ENCODE measurements at regions not wholly inside any gene's neighbourhood (a gene's known extent, or its start where the extent isn't known, plus 50 kb on each side); places are given as distances from the start of the nearest gene placed in this dataset.

DNA sequence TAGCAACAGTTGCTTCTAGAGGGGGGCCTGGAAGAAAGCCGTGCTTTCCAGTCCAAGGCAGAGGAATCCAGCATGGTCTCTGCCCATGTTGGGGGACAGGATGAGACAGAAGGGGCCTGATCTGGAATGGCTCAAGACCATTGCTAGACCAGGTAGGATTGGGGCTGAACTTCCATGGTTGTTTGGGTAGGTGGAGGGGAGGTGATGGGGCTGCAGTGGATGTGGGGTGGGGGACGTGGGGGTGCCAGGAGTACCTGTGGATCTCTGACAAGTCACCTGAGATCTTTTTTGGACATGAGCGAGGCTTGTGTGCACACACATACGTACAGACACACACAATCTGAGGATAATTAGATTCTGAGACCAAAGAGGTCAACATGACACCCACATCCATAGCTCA lies 228.7 kb upstream of the SKOR2 start:
- H3K4me3 ChIP-seq (ENCODE audit: low read depth, low read length): no peak overlapping the region
- TF ChIP-seq, protein P1, sequence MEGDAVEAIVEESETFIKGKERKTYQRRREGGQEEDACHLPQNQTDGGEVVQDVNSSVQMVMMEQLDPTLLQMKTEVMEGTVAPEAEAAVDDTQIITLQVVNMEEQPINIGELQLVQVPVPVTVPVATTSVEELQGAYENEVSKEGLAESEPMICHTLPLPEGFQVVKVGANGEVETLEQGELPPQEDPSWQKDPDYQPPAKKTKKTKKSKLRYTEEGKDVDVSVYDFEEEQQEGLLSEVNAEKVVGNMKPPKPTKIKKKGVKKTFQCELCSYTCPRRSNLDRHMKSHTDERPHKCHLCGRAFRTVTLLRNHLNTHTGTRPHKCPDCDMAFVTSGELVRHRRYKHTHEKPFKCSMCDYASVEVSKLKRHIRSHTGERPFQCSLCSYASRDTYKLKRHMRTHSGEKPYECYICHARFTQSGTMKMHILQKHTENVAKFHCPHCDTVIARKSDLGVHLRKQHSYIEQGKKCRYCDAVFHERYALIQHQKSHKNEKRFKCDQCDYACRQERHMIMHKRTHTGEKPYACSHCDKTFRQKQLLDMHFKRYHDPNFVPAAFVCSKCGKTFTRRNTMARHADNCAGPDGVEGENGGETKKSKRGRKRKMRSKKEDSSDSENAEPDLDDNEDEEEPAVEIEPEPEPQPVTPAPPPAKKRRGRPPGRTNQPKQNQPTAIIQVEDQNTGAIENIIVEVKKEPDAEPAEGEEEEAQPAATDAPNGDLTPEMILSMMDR (conservative IDR thresholded peaks at IDR 0.05; ENCODE audit: low read depth, low read length): no peak
- DNase-seq (ENCODE audit: low read depth): no peak

DNA sequence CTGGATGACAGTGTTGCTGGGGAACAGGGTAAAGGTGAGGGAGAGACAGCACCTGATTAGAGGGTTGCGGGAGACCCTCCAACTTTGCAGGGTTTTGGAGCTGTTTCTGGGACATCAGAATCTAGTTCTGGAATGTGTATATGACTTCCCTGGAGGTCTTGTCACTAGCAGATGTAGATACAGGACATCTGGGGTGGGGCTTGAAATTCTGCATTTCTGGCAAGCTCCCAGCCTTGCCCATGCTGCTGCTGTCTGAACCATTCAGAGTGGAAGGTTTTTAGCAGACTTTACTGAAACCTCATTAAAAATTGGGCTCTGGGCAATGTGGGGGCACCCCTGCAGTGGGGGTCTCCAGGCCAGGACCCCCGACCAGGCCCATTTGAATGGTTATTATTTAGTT lies 220.3 kb upstream of the SKOR2 start:
- TF ChIP-seq, protein P1 (conservative IDR thresholded peaks at IDR 0.05; ENCODE audit: low read depth, low read length): no peak
- DNase-seq (ENCODE audit: low read depth): no peak
- no peak overlapping the region for H3K4me3 ChIP-seq (ENCODE audit: low read depth, low read length)

DNA sequence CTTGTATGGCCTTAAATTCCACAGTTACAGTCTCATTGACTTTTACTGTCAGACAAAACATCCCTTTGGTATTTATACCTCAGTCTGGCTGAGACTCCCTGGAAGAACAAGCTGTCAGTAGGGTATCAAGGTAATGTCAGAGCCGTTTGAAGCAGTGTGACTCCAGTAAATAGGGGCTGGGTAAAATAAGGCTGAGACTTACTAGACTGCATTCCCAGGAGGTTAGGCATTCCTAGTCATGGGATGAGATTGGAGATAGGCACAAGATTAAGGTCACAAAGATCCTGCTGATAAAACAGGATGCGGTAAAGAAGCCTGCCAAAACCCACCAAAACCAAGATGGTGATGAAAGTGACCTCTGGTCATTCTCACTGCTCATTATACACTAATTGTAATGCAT lies 219.5 kb upstream of the SKOR2 start:
- DNase-seq (ENCODE audit: low read depth): no peak
- TF ChIP-seq, protein P1 (conservative IDR thresholded peaks at IDR 0.05; ENCODE audit: low read depth, low read length): no peak
- H3K4me3 ChIP-seq (ENCODE audit: low read depth, low read length): no peak overlapping the region

DNA sequence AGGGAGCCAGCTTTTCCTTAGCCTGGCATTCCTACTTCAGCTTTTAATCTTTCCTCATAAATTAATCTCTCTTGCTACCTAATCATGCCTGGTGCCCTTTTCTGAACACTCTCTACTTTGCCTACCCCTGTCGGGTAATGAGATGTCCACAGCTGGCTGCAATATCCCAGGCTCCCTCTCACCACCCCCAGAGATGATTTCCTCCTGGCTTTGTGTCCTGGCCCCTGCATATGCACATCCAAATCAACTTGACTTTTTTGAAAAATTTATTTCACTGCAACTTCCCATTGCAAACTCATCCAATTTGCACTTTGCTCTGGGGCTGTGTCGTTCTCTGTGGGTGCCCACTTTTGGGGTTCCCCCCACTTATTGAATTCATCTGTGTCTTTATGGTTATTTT lies 218.1 kb upstream of the SKOR2 start:
- TF ChIP-seq, protein P1 (conservative IDR thresholded peaks at IDR 0.05; ENCODE audit: low read depth, low read length): no peak
- DNase-seq (ENCODE audit: low read depth): no peak
- H3K4me3 ChIP-seq (ENCODE audit: low read depth, low read length): no peak overlapping the region

DNA sequence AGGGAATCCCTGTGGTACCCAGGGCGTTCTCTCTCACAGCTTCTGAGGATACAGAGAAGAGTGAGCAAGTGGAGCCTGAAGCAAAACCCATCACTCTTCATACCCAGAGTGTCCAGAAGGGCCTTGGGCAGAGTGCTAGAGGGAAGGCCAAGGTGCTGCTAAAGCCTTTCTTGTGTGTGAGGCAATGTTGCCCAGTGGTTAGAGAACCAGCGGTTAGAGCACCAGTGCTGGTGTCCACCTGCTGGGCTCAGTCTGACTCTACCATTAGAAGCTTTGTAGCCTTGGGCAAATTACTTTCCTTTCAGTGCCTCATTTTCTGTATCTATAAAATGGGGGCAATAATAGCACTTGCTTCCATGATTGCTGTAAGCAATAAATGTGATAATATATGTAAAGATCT lies 210.5 kb upstream of the SKOR2 start:
- TF ChIP-seq, protein P1 (conservative IDR thresholded peaks at IDR 0.05; ENCODE audit: low read depth, low read length): no peak
- DNase-seq (ENCODE audit: low read depth): no peak
- no peak overlapping the region for H3K4me3 ChIP-seq (ENCODE audit: low read depth, low read length)

DNA sequence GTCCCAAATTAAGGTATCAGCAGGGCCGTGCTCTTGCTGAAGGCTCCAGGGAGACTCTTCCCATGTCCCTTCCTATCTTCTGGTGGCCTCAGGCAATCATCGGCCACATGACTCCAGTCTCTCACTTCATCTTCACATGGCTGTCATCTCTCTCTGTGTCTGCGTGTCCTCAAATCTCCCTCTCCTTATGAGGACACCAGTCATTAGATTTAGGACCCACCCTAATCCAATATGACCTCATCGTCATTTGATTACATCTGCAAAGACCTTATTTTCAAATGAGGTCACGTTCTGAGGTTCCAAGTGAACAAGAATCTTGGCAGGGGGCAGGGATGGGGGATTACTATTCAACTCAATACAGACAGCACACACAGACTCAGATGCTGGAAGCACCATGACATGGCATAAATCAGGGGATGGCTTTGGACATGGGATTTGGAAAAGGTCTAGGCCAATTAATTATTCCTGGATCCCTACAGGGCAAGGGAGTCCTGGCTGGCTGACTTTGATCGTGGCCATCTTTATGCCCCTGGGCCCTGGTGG lies 210.0 kb upstream of the SKOR2 start:
- TF ChIP-seq, protein P1 (conservative IDR thresholded peaks at IDR 0.05; ENCODE audit: low read depth, low read length): no peak
- no peak for DNase-seq (ENCODE audit: low read depth)
- H3K4me3 ChIP-seq (ENCODE audit: low read depth, low read length): no peak overlapping the region

DNA sequence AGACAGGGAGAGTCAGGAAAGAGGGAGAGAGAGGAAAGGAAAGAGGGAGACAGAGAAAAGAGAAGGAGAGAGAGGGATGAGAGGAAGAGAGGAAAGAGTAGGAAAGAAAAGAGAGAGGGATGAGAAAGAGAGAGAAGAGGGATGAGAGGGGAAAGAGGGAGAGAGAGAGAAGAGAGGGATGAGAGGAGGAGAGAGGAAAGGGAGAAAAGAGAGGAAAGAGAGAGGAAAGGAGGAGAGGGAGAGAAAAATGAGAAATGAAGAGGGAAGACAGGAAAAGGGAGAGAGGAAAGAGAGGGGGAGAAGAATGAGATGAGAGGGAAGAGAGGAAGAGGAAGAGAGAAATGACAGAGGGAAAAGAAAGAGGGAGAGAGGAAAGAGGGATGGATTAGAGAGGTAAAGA lies 207.0 kb upstream of the SKOR2 start:
- no peak for DNase-seq (ENCODE audit: low read depth)
- TF ChIP-seq, protein P1 (conservative IDR thresholded peaks at IDR 0.05; ENCODE audit: low read depth, low read length): no peak
- no peak overlapping the region for H3K4me3 ChIP-seq (ENCODE audit: low read depth, low read length)
